Mucosa of descending colon (tissue), 3 donors: ENCODE measurements at regions not wholly inside any gene's neighbourhood (a gene's known extent, or its start where the extent isn't known, plus 50 kb on each side); places are given as distances from the start of the nearest gene placed in this dataset.
"Not testable (repeated sequence)": the region's sequence is repeated elsewhere in the genome, so short reads cannot be mapped to it uniquely, and the experiment has no call there.

Source experiments
- ATAC-seq: fragments of 200-7000 bp; cut with Tn5 transposase; one replicate; pipeline ENCODE4 v1.9.1; 2020; ENCODE audit warnings: mild to moderate bottlenecking, moderate library complexity
- DNase-seq, 3 donors: peaks; one replicate each; pipeline ENCODE4 v3.0.0-alpha.2; 2020
- H3K36me3 ChIP-seq: fragments of 200-600 bp; one replicate; pipeline ENCODE4 v1.8.0; 2021; ENCODE audit warnings: low read depth, mild to moderate bottlenecking
- H3K4me1 ChIP-seq: fragments of 200-600 bp; one replicate; pipeline ENCODE4 v1.8.0; 2021; ENCODE audit warnings: low read depth, mild to moderate bottlenecking
- H3K4me3 ChIP-seq: fragments of 200-600 bp; one replicate; pipeline ENCODE4 v1.8.0; 2021; ENCODE audit warnings: mild to moderate bottlenecking
- H3K9me3 ChIP-seq: fragments of 200-600 bp; one replicate; pipeline ENCODE4 v1.8.0; 2021; ENCODE audit warnings: mild to moderate bottlenecking
- intact Hi-C, 2 donors: fragments of 100-400 bp; cut with DNase I in 1 of 2; cut with micrococcal nuclease in 1 of 2; formaldehyde crosslinking; loops; one replicate each; pipeline versions ENCODE4 v1.11.0 to v1.11.1; 2022; cut with DNase I, micrococcal nuclease
- TF ChIP-seq, protein P1 (sequence below): fragments of 200-600 bp; IDR thresholded peaks from one replicate; pipeline ENCODE4 v1.8.0; 2022; ENCODE audit warnings: antibody characterized with exemption, mild to moderate bottlenecking
- donor health status: DM: no; HTN: no; CAD: no; lungs with moderate emphysema.
- donor health status: DM: no; HTN: no; CAD: no.
- donor health status: DM: no; HTN: yes; CAD: no.

DNA sequence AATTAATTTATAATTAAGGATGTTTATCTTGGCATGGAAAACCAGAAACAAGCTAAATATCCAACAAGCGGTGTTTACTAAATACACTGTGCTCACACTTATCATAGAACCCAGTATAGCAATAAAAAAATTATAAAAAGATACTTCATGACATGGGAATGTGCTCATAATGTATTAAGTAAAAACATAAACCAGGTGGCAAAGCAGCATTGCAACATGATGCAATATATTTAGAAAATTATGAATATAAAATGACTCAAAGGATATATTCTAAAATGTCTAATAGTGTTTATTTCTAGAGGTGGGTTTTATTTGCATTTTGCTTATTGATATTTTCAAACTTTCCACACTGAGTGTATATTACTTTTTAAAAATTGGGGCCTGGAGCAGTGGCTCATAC, 84.4 kb upstream of the ATL2 start:
- intact Hi-C loops, result no loop called here
- Histone ChIP-seq H3K36me3 (no peaks in the 10 kb centered on the region), H3K4me1 (peaks cover 7% of the 10 kb centered on the region), H3K4me3 (no peak overlapping the region), H3K9me3 (no peaks in the 10 kb centered on the region)
- DNase-seq (no peak), ATAC-seq (no peak)
- TF ChIP-seq, protein P1, sequence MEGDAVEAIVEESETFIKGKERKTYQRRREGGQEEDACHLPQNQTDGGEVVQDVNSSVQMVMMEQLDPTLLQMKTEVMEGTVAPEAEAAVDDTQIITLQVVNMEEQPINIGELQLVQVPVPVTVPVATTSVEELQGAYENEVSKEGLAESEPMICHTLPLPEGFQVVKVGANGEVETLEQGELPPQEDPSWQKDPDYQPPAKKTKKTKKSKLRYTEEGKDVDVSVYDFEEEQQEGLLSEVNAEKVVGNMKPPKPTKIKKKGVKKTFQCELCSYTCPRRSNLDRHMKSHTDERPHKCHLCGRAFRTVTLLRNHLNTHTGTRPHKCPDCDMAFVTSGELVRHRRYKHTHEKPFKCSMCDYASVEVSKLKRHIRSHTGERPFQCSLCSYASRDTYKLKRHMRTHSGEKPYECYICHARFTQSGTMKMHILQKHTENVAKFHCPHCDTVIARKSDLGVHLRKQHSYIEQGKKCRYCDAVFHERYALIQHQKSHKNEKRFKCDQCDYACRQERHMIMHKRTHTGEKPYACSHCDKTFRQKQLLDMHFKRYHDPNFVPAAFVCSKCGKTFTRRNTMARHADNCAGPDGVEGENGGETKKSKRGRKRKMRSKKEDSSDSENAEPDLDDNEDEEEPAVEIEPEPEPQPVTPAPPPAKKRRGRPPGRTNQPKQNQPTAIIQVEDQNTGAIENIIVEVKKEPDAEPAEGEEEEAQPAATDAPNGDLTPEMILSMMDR, result no peak

DNA sequence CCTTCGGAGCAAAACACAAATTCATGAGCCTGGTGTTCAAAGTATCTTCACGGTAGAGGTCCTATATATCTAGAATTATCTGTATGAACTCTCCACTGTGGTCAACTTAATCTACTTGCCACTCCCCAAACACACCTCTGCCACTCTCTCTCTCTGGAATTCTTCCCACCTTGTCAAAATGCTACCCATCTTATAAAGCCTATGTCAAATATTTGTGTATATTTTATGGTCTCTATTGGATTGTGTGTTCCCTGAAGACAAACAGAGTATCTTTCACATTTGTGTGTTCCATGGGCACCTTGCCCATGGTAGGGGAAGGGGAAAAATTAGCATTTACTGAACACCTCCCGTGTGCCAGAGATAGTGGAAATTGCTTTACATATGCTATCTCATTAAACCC, 83.2 kb upstream of the ATL2 start:
- DNase-seq (peak in 1 of 3 donors; percentile 16), ATAC-seq (peak; percentile 48)
- TF ChIP-seq, protein P1, result no peak
- intact Hi-C loops, result no loop called here
- H3K36me3 ChIP-seq, result no peaks in the 10 kb centered on the region
- peaks cover 7% of the 10 kb centered on the region for H3K4me1 ChIP-seq
- H3K9me3 ChIP-seq, result no peaks in the 10 kb centered on the region
- H3K4me3 ChIP-seq, result no peak overlapping the region

DNA sequence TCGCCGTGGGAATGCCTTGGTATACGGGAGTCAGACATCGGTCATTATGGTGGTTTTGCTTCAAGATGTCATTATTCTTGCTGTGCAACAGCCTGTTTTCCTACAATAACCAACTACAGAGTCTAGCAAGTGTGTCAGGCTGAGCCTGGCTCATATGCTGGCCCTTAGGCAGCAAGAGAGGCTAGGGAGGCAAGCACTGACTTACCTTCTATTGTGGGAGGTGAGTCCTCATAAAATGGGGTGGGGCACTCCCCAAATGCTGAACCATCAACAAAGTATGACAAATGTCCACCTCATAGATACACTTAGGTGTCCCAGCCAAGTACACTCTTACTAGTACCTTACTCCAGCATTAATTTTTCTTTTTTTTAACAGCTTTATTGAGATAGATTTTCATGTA, 77.0 kb upstream of the ATL2 start:
- intact Hi-C loops, result no loop called here
- ATAC-seq (no peak), DNase-seq (no peak)
- TF ChIP-seq, protein P1, result no peak
- Histone ChIP-seq H3K4me3 (no peak overlapping the region), H3K36me3 (no peaks in the 10 kb centered on the region), H3K9me3 (no peaks in the 10 kb centered on the region), H3K4me1 (no peaks in the 10 kb centered on the region)

DNA sequence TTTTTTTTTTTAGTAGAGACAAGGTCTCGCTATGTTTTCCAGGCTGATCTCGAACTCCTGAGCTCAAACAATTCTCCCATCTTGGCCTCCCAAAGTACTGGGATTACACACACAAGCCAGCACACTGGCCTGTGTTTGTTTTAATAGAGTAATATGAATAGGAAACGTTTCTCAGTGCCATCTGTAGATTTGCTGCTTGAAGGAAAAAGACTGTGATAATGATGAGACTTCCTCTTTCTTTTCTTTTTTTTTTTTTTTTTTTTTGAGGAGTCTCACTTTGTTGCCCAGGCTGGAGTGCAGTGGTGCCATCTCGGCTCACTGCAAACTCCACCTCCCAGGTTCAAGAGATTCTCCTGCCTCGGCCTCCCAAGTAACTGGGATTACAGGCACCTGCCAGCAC, 74.7 kb upstream of the ATL2 start:
- H3K4me3 ChIP-seq, H3K36me3 ChIP-seq, intact Hi-C loops, ATAC-seq, DNase-seq, H3K4me1 ChIP-seq, H3K9me3 ChIP-seq: not testable (repeated sequence)

DNA sequence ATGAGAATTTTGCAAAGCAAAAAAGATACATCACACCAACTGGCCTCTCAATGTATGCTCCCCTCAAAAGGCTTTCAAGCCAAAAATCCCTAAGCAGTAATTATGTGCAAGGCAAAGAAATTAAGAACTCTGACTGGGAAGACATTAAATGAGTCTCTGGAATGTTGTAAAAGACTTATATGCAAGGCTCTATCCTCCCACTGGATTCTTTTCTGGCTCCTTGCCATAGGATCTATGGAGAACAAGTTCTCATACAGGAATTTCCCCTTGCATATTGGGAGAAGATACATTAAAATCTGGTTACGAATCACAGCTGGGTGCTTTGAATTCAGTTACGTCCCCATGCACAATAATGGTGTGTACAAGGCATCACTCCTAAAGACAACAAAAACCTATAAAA, 73.4 kb upstream of the ATL2 start:
- no peaks in the 10 kb centered on the region for H3K36me3 ChIP-seq
- no peaks in the 10 kb centered on the region for H3K9me3 ChIP-seq
- no peaks in the 10 kb centered on the region for H3K4me1 ChIP-seq
- no peak for DNase-seq
- no peak overlapping the region for H3K4me3 ChIP-seq
- ATAC-seq, result no peak
- intact Hi-C loops, result no loop called here
- TF ChIP-seq, protein P1, result no peak

DNA sequence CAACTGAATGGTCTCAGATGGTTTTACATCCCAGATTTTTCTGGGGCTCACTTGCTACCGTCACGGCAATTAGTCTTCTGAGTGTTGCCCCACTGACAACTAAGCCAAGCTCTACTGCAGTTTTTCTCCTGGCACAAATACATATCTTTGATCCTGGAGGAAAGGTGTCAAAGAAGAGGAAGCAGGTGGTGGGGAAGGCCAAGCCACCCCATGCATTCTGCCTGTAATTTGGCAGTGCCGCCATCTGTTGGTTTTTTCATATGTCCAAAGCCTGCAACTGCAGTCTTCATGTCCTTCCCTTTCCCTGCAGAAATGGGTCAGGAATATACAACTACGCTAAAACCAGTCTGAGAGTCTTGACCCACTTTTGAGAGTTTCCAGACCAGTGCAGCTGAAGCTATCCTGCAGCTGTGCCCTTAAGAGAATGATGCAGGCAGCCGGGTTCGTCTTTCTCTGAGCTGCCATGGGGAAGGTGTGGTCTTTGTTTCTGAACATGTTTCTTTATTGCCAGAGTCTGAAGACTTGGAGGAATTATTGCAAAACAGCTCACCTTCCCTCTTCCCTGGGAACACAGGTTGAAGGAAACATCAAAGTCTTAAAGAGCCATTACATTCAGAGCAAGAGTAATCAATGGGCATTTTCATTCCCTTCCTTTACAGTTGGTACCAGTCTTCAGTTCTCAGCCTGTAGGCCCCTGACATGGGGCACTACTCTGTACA, 71.8 kb upstream of the ATL2 start:
- H3K36me3 ChIP-seq, result no peaks in the 10 kb centered on the region
- no peaks in the 10 kb centered on the region for H3K9me3 ChIP-seq
- peak; percentile 77 for ATAC-seq
- no peak for DNase-seq
- no peak overlapping the region for H3K4me3 ChIP-seq
- intact Hi-C loops, result no loop called here
- TF ChIP-seq, protein P1, result no peak
- no peaks in the 10 kb centered on the region for H3K4me1 ChIP-seq
